ENCODE measurements at regions not wholly inside any gene's neighbourhood (a gene's known extent, or its start where the extent isn't known, plus 50 kb on each side); places are given as distances from the start of the nearest gene placed in this dataset.

DNA sequence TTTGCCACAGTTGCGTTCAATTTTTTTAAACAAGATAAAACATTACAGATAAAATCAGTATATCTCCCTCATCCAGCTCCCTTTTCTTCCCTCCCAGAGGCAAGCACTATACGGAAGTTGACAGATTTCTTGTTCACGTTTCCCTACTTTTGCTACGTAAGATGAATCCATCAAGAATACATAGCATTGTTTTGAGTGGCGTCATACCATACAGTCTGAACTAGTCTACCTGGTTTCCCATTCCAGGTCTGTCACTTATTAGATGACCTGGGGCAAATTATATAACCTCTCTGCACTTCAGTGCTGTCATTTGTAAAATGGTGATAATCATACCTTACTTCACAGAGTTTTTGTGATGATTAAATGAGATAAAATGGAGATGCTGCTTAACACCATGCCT lies 184.3 kb upstream of the SOX4 start:
- no peak overlapping the region for H3K4me3 ChIP-seq (replicated peaks; ENCODE audit: low read depth, low read length)
- DNase-seq (ENCODE audit: low read depth): no peak
- no peak for TF ChIP-seq CTCF (IDR thresholded peaks at IDR 0.05; ENCODE audit: low read length, missing control alignments)

- no peak for TF ChIP-seq CTCF (IDR thresholded peaks at IDR 0.05; ENCODE audit: low read length, missing control alignments)
These were observed 180.1 kb upstream of the SOX4 start for GRCh38 chr6:21413428-21413827.

DNA sequence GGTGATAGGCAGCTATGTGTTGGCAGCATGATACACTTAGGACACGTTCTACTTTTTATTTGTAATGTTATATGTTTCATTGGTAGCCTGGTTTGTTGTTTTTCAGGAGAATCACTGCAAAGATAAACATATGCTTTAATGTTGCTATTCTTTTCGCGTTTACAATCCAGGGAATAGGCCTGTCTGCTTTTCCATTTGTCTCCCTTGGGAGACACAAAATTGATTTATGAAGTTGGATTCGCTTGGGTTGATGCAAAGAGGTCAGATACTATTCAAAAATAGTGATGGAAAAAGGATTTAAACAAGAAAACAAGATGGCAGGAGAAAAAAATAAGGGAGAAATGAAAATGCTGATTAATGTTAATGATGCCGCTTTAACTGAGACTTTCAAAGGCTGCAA lies 179.5 kb upstream of the SOX4 start:
- no peak for DNase-seq (ENCODE audit: low read depth)
- no peak for TF ChIP-seq CTCF (IDR thresholded peaks at IDR 0.05; ENCODE audit: low read length, missing control alignments)
- H3K4me3 ChIP-seq (replicated peaks; ENCODE audit: low read depth, low read length): no peak overlapping the region

More at GRCh38 chr6:21413428-21413827, 180.1 kb upstream of the SOX4 start:
- no peak for DNase-seq (ENCODE audit: low read depth)
- no peak overlapping the region for H3K4me3 ChIP-seq (replicated peaks; ENCODE audit: low read depth, low read length)

GRCh38 chr6:21420146-21420878 lies 173.2 kb upstream of the SOX4 start:
- no peak for DNase-seq (ENCODE audit: low read depth)
- H3K4me3 ChIP-seq (replicated peaks; ENCODE audit: low read depth, low read length): no peak overlapping the region
- no peak for TF ChIP-seq CTCF (IDR thresholded peaks at IDR 0.05; ENCODE audit: low read length, missing control alignments)

DNA sequence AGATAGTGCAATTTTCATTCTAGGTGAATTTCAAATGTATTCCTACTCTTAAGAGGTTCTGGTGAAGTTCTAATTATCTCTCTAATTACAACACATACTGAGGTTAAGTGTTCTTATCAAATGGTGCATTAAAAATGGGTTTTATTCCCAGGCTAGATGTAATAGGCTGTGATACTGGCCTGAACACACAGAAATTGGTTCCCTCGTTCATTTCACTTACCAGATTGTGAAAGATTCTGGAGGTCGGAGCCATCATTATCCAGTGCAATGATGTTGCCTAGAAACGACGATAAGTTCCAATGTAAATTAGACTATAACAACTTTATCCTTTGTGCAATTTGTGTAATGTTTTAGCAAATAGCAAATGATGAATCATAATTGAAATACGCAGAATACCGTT lies 172.6 kb upstream of the SOX4 start:
- no peak overlapping the region for H3K4me3 ChIP-seq (replicated peaks; ENCODE audit: low read depth, low read length)
- DNase-seq (ENCODE audit: low read depth): no peak
- no peak for TF ChIP-seq CTCF (IDR thresholded peaks at IDR 0.05; ENCODE audit: low read length, missing control alignments)

DNA sequence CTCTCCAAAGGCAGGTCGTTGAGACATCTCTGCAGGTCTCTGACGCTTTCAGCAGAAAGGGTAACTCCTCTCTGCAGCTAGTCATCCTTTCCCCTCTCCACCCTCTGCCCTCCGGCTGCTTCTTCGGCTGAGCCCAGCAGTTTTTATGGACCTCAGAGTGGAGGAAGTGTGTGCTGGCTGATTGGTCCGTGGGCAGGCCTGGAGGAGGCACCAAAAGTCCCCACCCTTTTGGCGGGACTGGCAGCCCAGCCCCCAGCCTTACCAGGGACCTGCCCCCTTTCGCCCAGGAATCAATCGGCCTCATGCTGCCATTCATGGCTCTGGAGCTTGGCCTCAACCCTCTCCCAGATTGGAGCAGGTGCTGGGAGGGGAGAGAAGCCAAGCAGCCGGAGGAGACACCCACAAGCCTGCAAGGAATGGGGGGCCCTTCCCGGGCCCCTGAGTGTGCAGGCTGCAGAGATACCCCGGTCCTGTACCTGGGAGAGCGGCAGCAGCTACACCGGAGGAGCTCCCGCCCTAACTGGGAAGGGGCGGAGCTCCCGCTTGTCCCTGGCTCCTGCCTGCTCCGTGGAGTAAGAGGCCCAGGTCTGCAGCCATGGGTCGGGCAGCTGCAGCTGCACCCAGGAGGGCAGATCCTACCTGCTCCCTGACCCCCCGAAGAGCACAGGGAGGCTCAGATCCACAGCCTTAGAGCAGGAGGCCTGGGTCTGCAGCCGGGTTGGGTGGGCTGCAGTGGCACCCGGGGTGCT lies 170.3 kb upstream of the SOX4 start:
- DNase-seq (ENCODE audit: low read depth): no peak

More for the DNA sequence above, 170.3 kb upstream of the SOX4 start:
- no peak overlapping the region for H3K4me3 ChIP-seq (replicated peaks; ENCODE audit: low read depth, low read length)
- TF ChIP-seq CTCF (IDR thresholded peaks at IDR 0.05; ENCODE audit: low read length, missing control alignments): no peak
